Breast epithelium (tissue), 3 donors: ENCODE measurements at regions not wholly inside any gene's neighbourhood (a gene's known extent, or its start where the extent isn't known, plus 50 kb on each side); places are given as distances from the start of the nearest gene placed in this dataset.

Experiments used
- POLR2A ChIP-seq: fragments of 450-650 bp; IDR thresholded peaks from one replicate; pipeline ENCODE4 v1.6.1; 2016; ENCODE audit warnings: antibody characterized with exemption, mild to moderate bottlenecking, moderate library complexity
- TF ChIP-seq, protein P1 (sequence below), 3 donors: fragments of 450-650 bp; IDR thresholded peaks; one replicate each; pipeline ENCODE4 v1.5.1; 2016 to 2017; ENCODE audit warnings: antibody characterized with exemption in 3 of 3, mild to moderate bottlenecking in 3 of 3, moderate library complexity in 3 of 3

GRCh38 chr3:161975201-161975600, 478.6 kb downstream of the OTOL1 start:
- TF ChIP-seq, protein P1, sequence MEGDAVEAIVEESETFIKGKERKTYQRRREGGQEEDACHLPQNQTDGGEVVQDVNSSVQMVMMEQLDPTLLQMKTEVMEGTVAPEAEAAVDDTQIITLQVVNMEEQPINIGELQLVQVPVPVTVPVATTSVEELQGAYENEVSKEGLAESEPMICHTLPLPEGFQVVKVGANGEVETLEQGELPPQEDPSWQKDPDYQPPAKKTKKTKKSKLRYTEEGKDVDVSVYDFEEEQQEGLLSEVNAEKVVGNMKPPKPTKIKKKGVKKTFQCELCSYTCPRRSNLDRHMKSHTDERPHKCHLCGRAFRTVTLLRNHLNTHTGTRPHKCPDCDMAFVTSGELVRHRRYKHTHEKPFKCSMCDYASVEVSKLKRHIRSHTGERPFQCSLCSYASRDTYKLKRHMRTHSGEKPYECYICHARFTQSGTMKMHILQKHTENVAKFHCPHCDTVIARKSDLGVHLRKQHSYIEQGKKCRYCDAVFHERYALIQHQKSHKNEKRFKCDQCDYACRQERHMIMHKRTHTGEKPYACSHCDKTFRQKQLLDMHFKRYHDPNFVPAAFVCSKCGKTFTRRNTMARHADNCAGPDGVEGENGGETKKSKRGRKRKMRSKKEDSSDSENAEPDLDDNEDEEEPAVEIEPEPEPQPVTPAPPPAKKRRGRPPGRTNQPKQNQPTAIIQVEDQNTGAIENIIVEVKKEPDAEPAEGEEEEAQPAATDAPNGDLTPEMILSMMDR (IDR thresholded peaks at IDR 0.05): no peak
- TF ChIP-seq POLR2A: no peak
